ENCODE measurements at regions not wholly inside any gene's neighbourhood (a gene's known extent, or its start where the extent isn't known, plus 50 kb on each side); places are given as distances from the start of the nearest gene placed in this dataset.

GRCh38 chr10:83983578-83984255 lies 155.6 kb upstream of the GHITM start:
- TF ChIP-seq POLR2A (IDR thresholded peaks at IDR 0.05) = no peak
- no peak for TF ChIP-seq CTCF (IDR thresholded peaks at IDR 0.05)
